ENCODE measurements at regions not wholly inside any gene's neighbourhood (a gene's known extent, or its start where the extent isn't known, plus 50 kb on each side); places are given as distances from the start of the nearest gene placed in this dataset.

- no peak overlapping the region for H3K27ac ChIP-seq (ENCODE audit: low read depth, low read length)
- no peak overlapping the region for H3K4me3 ChIP-seq (ENCODE audit: low read length)
- H3K9ac ChIP-seq (ENCODE audit: low read depth, low read length): no peak overlapping the region
- 83% methylated on average over 8 of the region's 8 CpGs for WGBS
- H3K36me3 ChIP-seq (ENCODE audit: insufficient read depth, low read length): no peaks in the 10 kb centered on the region
- H3K4me1 ChIP-seq (ENCODE audit: insufficient read depth, low read length): no peaks in the 10 kb centered on the region
- no peaks in the 10 kb centered on the region for H3K9me3 ChIP-seq (ENCODE audit: insufficient read depth, low read depth, low read length)
- no peaks in the 10 kb centered on the region for H3K27me3 ChIP-seq (ENCODE audit: insufficient read depth, low read length)
Observed at GRCh38 chr10:70992436-70992835, 104.1 kb upstream of the PCBD1 start.

- H3K4me1 ChIP-seq (ENCODE audit: insufficient read depth, low read length): no peaks in the 10 kb centered on the region
- H3K27ac ChIP-seq (ENCODE audit: low read depth, low read length): no peak overlapping the region
- WGBS: 88% methylated on average over 4 of the region's 4 CpGs
- no peak overlapping the region for H3K9ac ChIP-seq (ENCODE audit: low read depth, low read length)
- H3K27me3 ChIP-seq (ENCODE audit: insufficient read depth, low read length): no peaks in the 10 kb centered on the region
- no peak overlapping the region for H3K4me3 ChIP-seq (ENCODE audit: low read length)
- H3K36me3 ChIP-seq (ENCODE audit: insufficient read depth, low read length): no peaks in the 10 kb centered on the region
- no peaks in the 10 kb centered on the region for H3K9me3 ChIP-seq (ENCODE audit: insufficient read depth, low read depth, low read length)
Observed at GRCh38 chr10:70993051-70993450, 104.7 kb upstream of the PCBD1 start.

- H3K9me3 ChIP-seq (ENCODE audit: insufficient read depth, low read depth, low read length): no peaks in the 10 kb centered on the region
- no peak overlapping the region for H3K9ac ChIP-seq (ENCODE audit: low read depth, low read length)
- peaks cover 3% of the 10 kb centered on the region; the same call in 1 of the 2 replicates for H3K27me3 ChIP-seq (ENCODE audit: insufficient read depth, low read length)
- no peaks in the 10 kb centered on the region for H3K4me1 ChIP-seq (ENCODE audit: insufficient read depth, low read length)
- no peak overlapping the region for H3K4me3 ChIP-seq (ENCODE audit: low read length)
- H3K36me3 ChIP-seq (ENCODE audit: insufficient read depth, low read length): no peaks in the 10 kb centered on the region
- H3K27ac ChIP-seq (ENCODE audit: low read depth, low read length): no peak overlapping the region
Observed at GRCh38 chr10:70996549-70996948, 108.2 kb upstream of the PCBD1 start.

- Histone ChIP-seq H3K4me3 (ENCODE audit: low read length) (no peak overlapping the region), H3K27me3 (ENCODE audit: insufficient read depth, low read length) (peaks cover 3% of the 10 kb centered on the region; the same call in 1 of the 2 replicates), H3K9ac (ENCODE audit: low read depth, low read length) (no peak overlapping the region), H3K9me3 (ENCODE audit: insufficient read depth, low read depth, low read length) (no peaks in the 10 kb centered on the region), H3K4me1 (ENCODE audit: insufficient read depth, low read length) (no peaks in the 10 kb centered on the region), H3K27ac (ENCODE audit: low read depth, low read length) (no peak overlapping the region), H3K36me3 (ENCODE audit: insufficient read depth, low read length) (no peaks in the 10 kb centered on the region)
- WGBS: 90% methylated on average over 3 of the region's 3 CpGs
Observed at GRCh38 chr10:70997236-70997635, 108.9 kb upstream of the PCBD1 start.

- Histone ChIP-seq H3K9me3 (ENCODE audit: insufficient read depth, low read depth, low read length) (no peaks in the 10 kb centered on the region), H3K27ac (ENCODE audit: low read depth, low read length) (no peak overlapping the region), H3K4me1 (ENCODE audit: insufficient read depth, low read length) (no peaks in the 10 kb centered on the region), H3K4me3 (ENCODE audit: low read length) (no peak overlapping the region), H3K9ac (ENCODE audit: low read depth, low read length) (no peak overlapping the region), H3K36me3 (ENCODE audit: insufficient read depth, low read length) (no peaks in the 10 kb centered on the region), H3K27me3 (ENCODE audit: insufficient read depth, low read length) (peaks cover 3% of the 10 kb centered on the region; the same call in 1 of the 2 replicates)
- WGBS: 82% methylated on average over 9 of the region's 9 CpGs
Observed at GRCh38 chr10:70998086-70998485, 109.7 kb upstream of the PCBD1 start.

GRCh38 chr10:71001470-71001869 is 113.1 kb upstream of the PCBD1 start:
- no peak overlapping the region for H3K4me3 ChIP-seq (ENCODE audit: low read length)
- no peaks in the 10 kb centered on the region for H3K36me3 ChIP-seq (ENCODE audit: insufficient read depth, low read length)
- H3K9me3 ChIP-seq (ENCODE audit: insufficient read depth, low read depth, low read length): no peaks in the 10 kb centered on the region
- H3K9ac ChIP-seq (ENCODE audit: low read depth, low read length): no peak overlapping the region
- H3K27ac ChIP-seq (ENCODE audit: low read depth, low read length): no peak overlapping the region
- 95% methylated on average over 2 of the region's 2 CpGs for WGBS
- H3K27me3 ChIP-seq (ENCODE audit: insufficient read depth, low read length): peaks cover 3% of the 10 kb centered on the region; the same call in 1 of the 2 replicates
- peaks cover 4% of the 10 kb centered on the region; the same call in 1 of the 2 replicates for H3K4me1 ChIP-seq (ENCODE audit: insufficient read depth, low read length)

GRCh38 chr10:71004176-71005075 is 116.1 kb upstream of the PCBD1 start:
- Histone ChIP-seq H3K36me3 (ENCODE audit: insufficient read depth, low read length) (no peaks in the 10 kb centered on the region), H3K9me3 (ENCODE audit: insufficient read depth, low read depth, low read length) (no peaks in the 10 kb centered on the region), H3K9ac (ENCODE audit: low read depth, low read length) (no peak overlapping the region), H3K4me1 (ENCODE audit: insufficient read depth, low read length) (peaks cover 12% of the 10 kb centered on the region; the same call in 1 of the 2 replicates), H3K27me3 (ENCODE audit: insufficient read depth, low read length) (peaks cover under 1% of the 10 kb centered on the region; the same call in 1 of the 2 replicates), H3K4me3 (ENCODE audit: low read length) (no peak overlapping the region), H3K27ac (ENCODE audit: low read depth, low read length) (no peak overlapping the region)
- WGBS: 92% methylated on average over 9 of the region's 9 CpGs

- Histone ChIP-seq H3K4me1 (ENCODE audit: insufficient read depth, low read length) (peaks cover 12% of the 10 kb centered on the region; the same call in 1 of the 2 replicates), H3K9me3 (ENCODE audit: insufficient read depth, low read depth, low read length) (no peaks in the 10 kb centered on the region), H3K27ac (ENCODE audit: low read depth, low read length) (no peak overlapping the region), H3K4me3 (ENCODE audit: low read length) (no peak overlapping the region), H3K36me3 (ENCODE audit: insufficient read depth, low read length) (no peaks in the 10 kb centered on the region), H3K9ac (ENCODE audit: low read depth, low read length) (no peak overlapping the region), H3K27me3 (ENCODE audit: insufficient read depth, low read length) (no peaks in the 10 kb centered on the region)
- WGBS: 89% methylated on average over 23 of the region's 23 CpGs
Observed at GRCh38 chr10:71005337-71006305, 117.3 kb upstream of the PCBD1 start.

GRCh38 chr10:71006506-71006905 is 118.1 kb upstream of the PCBD1 start:
- Histone ChIP-seq H3K9me3 (ENCODE audit: insufficient read depth, low read depth, low read length) (no peaks in the 10 kb centered on the region), H3K27ac (ENCODE audit: low read depth, low read length) (no peak overlapping the region), H3K27me3 (ENCODE audit: insufficient read depth, low read length) (no peaks in the 10 kb centered on the region), H3K9ac (ENCODE audit: low read depth, low read length) (no peak overlapping the region), H3K4me3 (ENCODE audit: low read length) (no peak overlapping the region), H3K4me1 (ENCODE audit: insufficient read depth, low read length) (peaks cover 12% of the 10 kb centered on the region; the same call in 1 of the 2 replicates), H3K36me3 (ENCODE audit: insufficient read depth, low read length) (no peaks in the 10 kb centered on the region)
- WGBS: 26% methylated on average over 3 of the region's 4 CpGs

GRCh38 chr10:71007516-71007915 is 119.2 kb upstream of the PCBD1 start:
- 92% methylated on average over 4 of the region's 4 CpGs for WGBS

GRCh38 chr10:71008150-71008549 is 119.8 kb upstream of the PCBD1 start:
- H3K27me3 ChIP-seq (ENCODE audit: insufficient read depth, low read length): no peaks in the 10 kb centered on the region
- H3K9me3 ChIP-seq (ENCODE audit: insufficient read depth, low read depth, low read length): no peaks in the 10 kb centered on the region
- H3K4me3 ChIP-seq (ENCODE audit: low read length): no peak overlapping the region
- WGBS: 97% methylated on average over 11 of the region's 11 CpGs
- no peaks in the 10 kb centered on the region for H3K36me3 ChIP-seq (ENCODE audit: insufficient read depth, low read length)
- no peak overlapping the region for H3K27ac ChIP-seq (ENCODE audit: low read depth, low read length)
- H3K9ac ChIP-seq (ENCODE audit: low read depth, low read length): no peak overlapping the region
- peaks cover 12% of the 10 kb centered on the region; the same call in 1 of the 2 replicates for H3K4me1 ChIP-seq (ENCODE audit: insufficient read depth, low read length)

More at GRCh38 chr10:71007516-71007915, 119.2 kb upstream of the PCBD1 start:
- no peak overlapping the region for H3K27ac ChIP-seq (ENCODE audit: low read depth, low read length)
- no peaks in the 10 kb centered on the region for H3K36me3 ChIP-seq (ENCODE audit: insufficient read depth, low read length)
- H3K4me1 ChIP-seq (ENCODE audit: insufficient read depth, low read length): peaks cover 12% of the 10 kb centered on the region; the same call in 1 of the 2 replicates
- H3K27me3 ChIP-seq (ENCODE audit: insufficient read depth, low read length): no peaks in the 10 kb centered on the region
- H3K4me3 ChIP-seq (ENCODE audit: low read length): no peak overlapping the region
- H3K9ac ChIP-seq (ENCODE audit: low read depth, low read length): no peak overlapping the region
- H3K9me3 ChIP-seq (ENCODE audit: insufficient read depth, low read depth, low read length): no peaks in the 10 kb centered on the region
